ENCODE measurements at regions not wholly inside any gene's neighbourhood (a gene's known extent, or its start where the extent isn't known, plus 50 kb on each side); places are given as distances from the start of the nearest gene placed in this dataset.

GRCh38 chr15:86009727-86010126, 69.9 kb upstream of the AGBL1 start:
- no peak for DNase-seq
- no peaks in the 10 kb centered on the region for H3K9me3 Mint-ChIP-seq
- no peak overlapping the region for H3K4me3 Mint-ChIP-seq
- peaks cover 10% of the 10 kb centered on the region for H3K27me3 Mint-ChIP-seq
- no peak overlapping the region for H3K27ac Mint-ChIP-seq
- H3K4me1 Mint-ChIP-seq: no peaks in the 10 kb centered on the region
- ATAC-seq: no peak

- DNase-seq: no peak
- no peaks in the 10 kb centered on the region for H3K9me3 Mint-ChIP-seq
- H3K27me3 Mint-ChIP-seq: peaks cover 10% of the 10 kb centered on the region
- ATAC-seq: no peak
- no peak overlapping the region for H3K27ac Mint-ChIP-seq
- no peak overlapping the region for H3K4me3 Mint-ChIP-seq
- no peaks in the 10 kb centered on the region for H3K4me1 Mint-ChIP-seq
Measured at GRCh38 chr15:86010398-86010797, 69.3 kb upstream of the AGBL1 start.

DNA sequence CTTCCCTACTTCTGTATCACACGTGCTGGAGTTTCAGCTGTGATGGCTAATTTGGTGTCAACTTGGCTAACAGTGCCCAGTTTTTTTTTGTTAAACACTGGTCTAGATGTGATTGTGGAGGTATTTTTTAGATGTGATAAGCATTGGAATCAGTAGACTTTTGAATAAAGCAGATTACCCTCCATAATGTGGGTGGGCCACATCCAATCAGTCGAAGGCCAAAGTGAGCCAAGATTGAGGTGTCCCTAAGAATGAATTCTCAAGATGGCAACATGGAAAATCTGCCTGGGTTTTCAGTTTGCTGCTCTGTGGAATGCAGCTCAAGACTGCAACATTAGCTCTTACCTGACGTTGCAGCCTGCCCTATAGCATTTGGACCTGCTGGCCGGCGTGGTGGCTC, 68.8 kb upstream of the AGBL1 start:
- Mint-ChIP-seq H3K27ac (no peak overlapping the region), H3K4me1 (no peaks in the 10 kb centered on the region), H3K27me3 (peaks cover 8% of the 10 kb centered on the region), H3K4me3 (no peak overlapping the region), H3K9me3 (no peaks in the 10 kb centered on the region)
- DNase-seq (no peak), ATAC-seq (no peak)

- ATAC-seq (no peak), DNase-seq (no peak)
- Mint-ChIP-seq H3K4me1 (no peaks in the 10 kb centered on the region), H3K27me3 (no peaks in the 10 kb centered on the region), H3K9me3 (no peaks in the 10 kb centered on the region), H3K27ac (no peak overlapping the region), H3K4me3 (no peak overlapping the region)
Measured at GRCh38 chr15:86014016-86014415, 65.7 kb upstream of the AGBL1 start.

DNA sequence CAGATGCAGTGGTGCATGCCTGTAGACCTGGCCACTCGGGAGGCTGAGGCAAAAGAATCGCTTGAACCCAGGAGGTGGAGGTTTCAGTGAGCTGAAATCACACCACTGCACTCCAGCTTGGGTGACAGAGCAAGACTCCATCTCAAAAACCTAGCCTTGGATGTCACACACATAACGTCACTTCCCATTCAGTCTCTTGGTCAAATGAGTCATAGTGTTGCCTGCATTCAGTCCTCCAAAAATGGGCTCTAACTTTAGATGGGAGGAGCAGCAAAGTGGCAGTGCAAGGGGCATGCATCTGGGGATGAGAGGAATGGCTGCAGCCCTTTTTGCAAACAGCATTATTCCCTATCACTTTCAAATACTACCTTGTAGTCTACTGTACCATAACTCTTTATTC, 62.9 kb upstream of the AGBL1 start:
- H3K27ac Mint-ChIP-seq: no peak overlapping the region
- DNase-seq (no peak), ATAC-seq (no peak)
- H3K4me1 Mint-ChIP-seq: no peaks in the 10 kb centered on the region
- no peak overlapping the region for H3K4me3 Mint-ChIP-seq
- H3K27me3 Mint-ChIP-seq: peaks cover 8% of the 10 kb centered on the region
- H3K9me3 Mint-ChIP-seq: no peaks in the 10 kb centered on the region

DNA sequence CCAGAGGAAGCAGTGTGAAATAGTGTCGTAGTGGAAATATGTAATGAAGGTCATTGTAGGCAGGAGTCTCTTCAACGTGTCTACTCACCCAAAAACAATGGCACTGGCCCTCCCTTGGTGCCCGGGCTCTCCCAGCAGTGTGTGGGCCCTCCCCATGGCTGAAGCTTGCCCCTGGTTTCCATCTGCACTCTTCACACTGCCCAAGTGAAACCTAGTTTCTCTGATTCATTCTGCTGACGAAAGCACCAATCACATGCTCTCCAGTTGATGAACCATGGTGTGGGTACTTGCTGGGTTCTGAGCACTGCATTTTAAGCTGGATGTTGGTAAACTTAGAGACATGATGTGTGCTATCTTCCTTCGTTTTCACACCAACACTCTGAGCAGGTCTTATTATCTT, 61.0 kb upstream of the AGBL1 start:
- Mint-ChIP-seq H3K27me3 (peaks cover 18% of the 10 kb centered on the region), H3K27ac (no peak overlapping the region), H3K9me3 (no peaks in the 10 kb centered on the region), H3K4me1 (no peaks in the 10 kb centered on the region), H3K4me3 (no peak overlapping the region)
- ATAC-seq (no peak), DNase-seq (no peak)

DNA sequence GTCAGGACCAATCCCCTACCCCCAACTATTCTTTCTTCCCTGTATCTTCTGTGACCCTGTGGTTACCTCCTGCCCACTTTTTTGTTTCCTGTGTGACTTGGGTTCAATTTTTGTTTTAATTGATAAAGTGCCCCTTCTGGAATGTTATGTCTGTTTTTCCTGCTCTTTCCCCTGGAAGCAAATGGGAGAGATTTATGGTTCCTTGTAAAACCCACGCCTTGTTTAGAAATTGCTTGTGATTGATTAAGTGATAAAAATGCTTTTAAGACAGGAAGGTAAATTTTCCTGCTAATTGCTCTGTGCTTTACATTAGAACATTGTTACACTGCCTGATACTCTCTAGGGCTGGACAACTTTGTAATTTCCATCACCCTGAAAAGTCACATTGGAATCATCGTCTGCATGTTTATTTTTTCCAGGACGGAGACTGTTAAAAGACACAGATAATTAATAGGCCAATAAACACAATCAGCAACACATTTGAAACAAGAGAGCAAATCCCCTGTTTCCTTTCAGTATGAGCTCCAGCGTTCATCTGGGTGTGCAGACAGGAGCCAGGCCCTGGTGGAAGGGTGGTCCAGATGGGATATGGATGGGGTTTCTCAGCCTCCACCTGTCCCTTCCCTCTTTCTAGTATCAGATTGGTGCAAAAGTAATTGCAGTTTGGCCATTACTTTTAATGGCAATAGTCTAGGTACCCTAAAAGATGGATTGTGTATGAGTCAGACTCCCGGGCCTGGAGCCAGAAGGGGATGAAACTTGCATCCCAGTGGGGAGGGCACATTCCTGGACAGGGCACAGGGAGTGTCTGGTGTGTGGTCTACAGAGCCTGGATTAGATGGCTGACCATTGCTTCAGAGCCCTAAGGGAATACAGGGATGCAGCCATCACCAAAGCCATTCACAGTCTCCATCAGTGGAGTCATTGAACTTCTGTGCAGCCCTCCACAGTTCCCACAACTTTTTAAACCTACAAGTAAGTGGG, 58.1 kb upstream of the AGBL1 start:
- Mint-ChIP-seq H3K27ac (no peak overlapping the region), H3K4me1 (no peaks in the 10 kb centered on the region), H3K9me3 (no peaks in the 10 kb centered on the region), H3K4me3 (no peak overlapping the region), H3K27me3 (peaks cover 18% of the 10 kb centered on the region)
- ATAC-seq (no peak), DNase-seq (no peak)

DNA sequence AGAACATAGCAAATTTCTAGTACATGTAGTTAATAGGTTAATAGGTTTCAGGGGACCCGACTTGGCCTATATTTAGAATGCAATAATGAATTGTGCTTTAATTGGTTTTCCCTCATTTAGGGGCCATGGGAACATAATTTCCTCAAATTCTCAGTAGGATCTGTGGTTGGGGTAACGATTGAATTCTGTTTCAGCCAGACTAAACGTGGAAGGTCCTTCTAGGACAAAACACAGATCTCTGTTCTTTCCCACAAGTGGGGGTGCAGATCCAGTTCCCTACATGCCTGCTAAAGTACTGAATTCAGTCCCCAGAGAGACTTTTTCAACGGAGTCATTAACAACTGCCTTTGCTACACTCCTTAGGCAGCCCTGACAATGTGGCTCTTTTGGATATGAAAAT, 50.7 kb upstream of the AGBL1 start:
- Mint-ChIP-seq H3K4me1 (no peaks in the 10 kb centered on the region), H3K27me3 (no peaks in the 10 kb centered on the region), H3K9me3 (no peaks in the 10 kb centered on the region), H3K4me3 (no peak overlapping the region), H3K27ac (no peak overlapping the region)
- ATAC-seq: no peak
- DNase-seq: no peak
